GM23248 (cell line): ENCODE measurements at regions not wholly inside any gene's neighbourhood (a gene's known extent, or its start where the extent isn't known, plus 50 kb on each side); places are given as distances from the start of the nearest gene placed in this dataset.

ENCODE experiments used
- DNase-seq: peaks from one replicate; pipeline ENCODE4 v3.0.0-alpha.2; 2015
- H2AFZ ChIP-seq: fragments of 200-600 bp; sonication (generic); 2 replicates; pipeline ENCODE4 v1.6.1; 2016; ENCODE audit warnings: antibody characterized with exemption
- H3F3A ChIP-seq: fragments of 200-600 bp; sonication (generic); 2 replicates; pipeline ENCODE4 v1.6.1; 2016; ENCODE audit warnings: mild to moderate bottlenecking, antibody characterized with exemption, mixed run types; ENCODE audit not compliant: insufficient read depth
- H3K27ac ChIP-seq: fragments of 200-600 bp; sonication (generic); 2 replicates; pipeline ENCODE4 v1.5.1; 2016; ENCODE audit warnings: mild to moderate bottlenecking
- H3K27me3 ChIP-seq: fragments of 200-600 bp; sonication (generic); replicated peaks from 2 replicates; pipeline ENCODE4 v1.6.1; 2016; ENCODE audit warnings: mild to moderate bottlenecking; ENCODE audit not compliant: insufficient read depth
- H3K36me3 ChIP-seq: fragments of 200-600 bp; sonication (generic); 2 replicates; pipeline ENCODE4 v1.6.1; 2016; ENCODE audit warnings: low read depth, mild to moderate bottlenecking
- H3K4me1 ChIP-seq: fragments of 200-600 bp; sonication (generic); 2 replicates; pipeline ENCODE4 v1.6.1; 2016; ENCODE audit warnings: mild to moderate bottlenecking; ENCODE audit not compliant: insufficient read depth
- H3K4me2 ChIP-seq: fragments of 200-600 bp; sonication (generic); one replicate; pipeline ENCODE4 v1.6.1; 2016; ENCODE audit warnings: mild to moderate bottlenecking; ENCODE audit not compliant: unreplicated experiment
- H3K4me3 ChIP-seq: fragments of 200-600 bp; sonication (generic); 2 replicates; pipeline ENCODE4 v1.5.1; 2016; ENCODE audit warnings: mild to moderate bottlenecking
- H3K79me2 ChIP-seq: fragments of 200-600 bp; sonication (generic); 2 replicates; pipeline ENCODE4 v1.6.1; 2016; ENCODE audit warnings: mild to moderate bottlenecking; ENCODE audit not compliant: insufficient read depth
- H3K9ac ChIP-seq: fragments of 200-600 bp; sonication (generic); 2 replicates; pipeline ENCODE4 v1.6.1; 2016; ENCODE audit warnings: mild to moderate bottlenecking
- H3K9me2 ChIP-seq: fragments of 200-600 bp; sonication (generic); 2 replicates; pipeline ENCODE4 v1.6.1; 2016; ENCODE audit warnings: mixed run types, mild to moderate bottlenecking, moderate library complexity; ENCODE audit not compliant: insufficient read depth
- H3K9me3 ChIP-seq: fragments of 200-600 bp; sonication (generic); one replicate; pipeline ENCODE4 v1.6.1; 2017; ENCODE audit warnings: low read depth
- H4K20me1 ChIP-seq: fragments of 200-600 bp; sonication (generic); 2 replicates; pipeline ENCODE4 v1.6.0; 2016; ENCODE audit not compliant: insufficient read depth
- EZH2 ChIP-seq: fragments of 200-600 bp; sonication (generic); IDR thresholded peaks from 2 replicates; pipeline ENCODE4 v1.6.1; 2018; ENCODE audit warnings: antibody characterized with exemption, mild to moderate bottlenecking; ENCODE audit not compliant: insufficient read depth, poor library complexity, severe bottlenecking
- EZH2phosphoT487 ChIP-seq: fragments of 200-600 bp; sonication (generic); IDR thresholded peaks from 2 replicates; pipeline ENCODE4 v1.6.1; 2018; ENCODE audit warnings: antibody characterized with exemption, moderate library complexity, mild to moderate bottlenecking, low read depth; ENCODE audit not compliant: insufficient read depth
- WGBS, 2 experiments: methylation state at CpG; one replicate each; pipeline ENCODE4 v1.1.6; 2015 to 2017; ENCODE audit warnings: low lambda C conversion rate in 2 of 2, low coverage in 1 of 2; ENCODE audit errors: missing lambda C conversion rate in 2 of 2; 5-methylcytosine and 5-hydroxymethylcytosine counted together
- in situ Hi-C: fragments of 300-500 bp; cut with MboI; formaldehyde crosslinking; loops from 2 replicates; pipeline ENCODE4 v1.15.0; 2020

GRCh38 chr3:104132566-104133403 is 1233.9 kb upstream of the ALCAM start:
- in situ Hi-C loops: no loop called here
- TF ChIP-seq EZH2: no peak
- TF ChIP-seq EZH2phosphoT487: no peak
- no peaks in the 10 kb centered on the region for H3K9me3 ChIP-seq
- H3K36me3 ChIP-seq: no peaks in the 10 kb centered on the region
- no peak overlapping the region for H3K4me2 ChIP-seq
- H3K4me3 ChIP-seq: 0 out of 2 replicates have a peak overlapping the region, but pooled peaks have one; percentile 4
- no peak overlapping the region for H3K9ac ChIP-seq
- peaks cover 14% of the 10 kb centered on the region for H3K4me1 ChIP-seq
- no peaks in the 10 kb centered on the region for H3K79me2 ChIP-seq
- H3K27ac ChIP-seq: peak overlapping the region; percentile 26; the same call in 1 of the 2 replicates
- no peaks in the 10 kb centered on the region for H3F3A ChIP-seq
- peak overlapping the region; percentile 56 for H2AFZ ChIP-seq
- H4K20me1 ChIP-seq: no peaks in the 10 kb centered on the region
- no peaks in the 10 kb centered on the region for H3K27me3 ChIP-seq
- 26 to 31% methylated on average over 2 of the region's 2 CpGs for WGBS, 2 experiments
- no peaks in the 10 kb centered on the region for H3K9me2 ChIP-seq
- DNase-seq: peak; percentile 45

- Histone ChIP-seq H3K27ac (no peak overlapping the region), H3K9ac (no peak overlapping the region), H3K36me3 (no peaks in the 10 kb centered on the region), H2AFZ (no peak overlapping the region), H3K9me3 (no peaks in the 10 kb centered on the region), H4K20me1 (no peaks in the 10 kb centered on the region), H3K79me2 (no peaks in the 10 kb centered on the region), H3K4me3 (no peak overlapping the region), H3F3A (no peaks in the 10 kb centered on the region), H3K9me2 (no peaks in the 10 kb centered on the region), H3K4me1 (peaks cover 14% of the 10 kb centered on the region), H3K4me2 (no peak overlapping the region), H3K27me3 (no peaks in the 10 kb centered on the region)
- WGBS, 2 experiments: 60 to 72% methylated on average over 5 of the region's 5 CpGs
- DNase-seq: no peak
- in situ Hi-C loops: no loop called here
- TF ChIP-seq EZH2phosphoT487 (no peak), EZH2 (no peak)
Measured at GRCh38 chr3:104133630-104134029, 1233.1 kb upstream of the ALCAM start.

- Histone ChIP-seq H3K36me3 (no peaks in the 10 kb centered on the region), H3K4me1 (peaks cover 14% of the 10 kb centered on the region), H2AFZ (no peak overlapping the region), H3K27me3 (no peaks in the 10 kb centered on the region), H3F3A (no peaks in the 10 kb centered on the region), H3K9me2 (no peaks in the 10 kb centered on the region), H3K9me3 (no peaks in the 10 kb centered on the region), H3K4me3 (no peak overlapping the region), H4K20me1 (no peaks in the 10 kb centered on the region), H3K4me2 (no peak overlapping the region), H3K79me2 (no peaks in the 10 kb centered on the region), H3K27ac (no peak overlapping the region), H3K9ac (no peak overlapping the region)
- WGBS, 2 experiments: 40 to 51% methylated on average over 4 of the region's 4 CpGs
- no peak for DNase-seq
- in situ Hi-C loops: no loop called here
- TF ChIP-seq EZH2phosphoT487 (no peak), EZH2 (no peak)
Measured at GRCh38 chr3:104137116-104137515, 1229.6 kb upstream of the ALCAM start.

GRCh38 chr3:104145164-104145563 is 1221.5 kb upstream of the ALCAM start:
- no peak overlapping the region for H3K9ac ChIP-seq
- no peak for DNase-seq
- H3F3A ChIP-seq: no peaks in the 10 kb centered on the region
- no peaks in the 10 kb centered on the region for H3K9me2 ChIP-seq
- H3K27ac ChIP-seq: no peak overlapping the region
- H3K27me3 ChIP-seq: no peaks in the 10 kb centered on the region
- no peak overlapping the region for H2AFZ ChIP-seq
- no peaks in the 10 kb centered on the region for H4K20me1 ChIP-seq
- H3K4me1 ChIP-seq: no peaks in the 10 kb centered on the region
- H3K4me3 ChIP-seq: no peak overlapping the region
- no peak overlapping the region for H3K4me2 ChIP-seq
- TF ChIP-seq EZH2phosphoT487: no peak
- no peak for TF ChIP-seq EZH2
- in situ Hi-C loops: no loop called here
- H3K36me3 ChIP-seq: no peaks in the 10 kb centered on the region
- H3K79me2 ChIP-seq: no peaks in the 10 kb centered on the region
- H3K9me3 ChIP-seq: no peaks in the 10 kb centered on the region
